Keratinocyte (primary cell): ENCODE measurements at regions not wholly inside any gene's neighbourhood (a gene's known extent, or its start where the extent isn't known, plus 50 kb on each side); places are given as distances from the start of the nearest gene placed in this dataset.

ENCODE experiments used
- DNase-seq: peaks from one replicate; pipeline ENCODE4 v3.0.0-alpha.2; 2011; ENCODE audit warnings: low read depth, missing footprints, low spot score
- FAIRE-seq: peaks from 2 replicates; lab custom pipeline; 2011; peaks lifted over from hg19 to GRCh38; lab: Jason Lieb, UNC
- H2AFZ ChIP-seq: 2 replicates; pipeline ENCODE4 v1.6.0; 2012; ENCODE audit warnings: low read length, control low read depth, inconsistent platforms; ENCODE audit not compliant: control insufficient read depth
- H3K27ac ChIP-seq: 2 replicates; pipeline ENCODE4 v1.5.1; 2011; ENCODE audit warnings: low read length; ENCODE audit not compliant: control insufficient read depth, insufficient read depth
- H3K27me3 ChIP-seq: 3 replicates; pipeline ENCODE4 v1.6.0; 2011; ENCODE audit warnings: low read length; ENCODE audit not compliant: control insufficient read depth, insufficient read depth; ENCODE audit errors: extremely low read depth
- H3K36me3 ChIP-seq, 2 experiments: 2 replicates in 1 of 2; 3 replicates in 1 of 2; pipeline ENCODE4 v1.5.1; 2011; ENCODE audit warnings: low read length in 2 of 2, mild to moderate bottlenecking in 1 of 2; ENCODE audit not compliant: control insufficient read depth in 2 of 2, insufficient read depth in 2 of 2; ENCODE audit errors: extremely low read depth in 1 of 2
- H3K4me1 ChIP-seq: 3 replicates; pipeline ENCODE4 v1.5.1; 2011; ENCODE audit warnings: low read length; ENCODE audit not compliant: control insufficient read depth, insufficient read depth; ENCODE audit errors: extremely low read depth
- H3K4me2 ChIP-seq: 3 replicates; pipeline ENCODE4 v1.6.0; 2011; ENCODE audit warnings: low read depth, low read length; ENCODE audit not compliant: control insufficient read depth, insufficient read depth; ENCODE audit errors: extremely low read depth
- H3K4me3 ChIP-seq, 3 experiments: fragments of 200-600 bp in 1 of 3; sonication (generic) in 1 of 3; 2 replicates in 2 of 3; 3 replicates in 1 of 3; pipeline ENCODE4 v1.5.1; 2011 to 2016; ENCODE audit warnings: low read length in 3 of 3, mild to moderate bottlenecking in 3 of 3, control low read depth in 2 of 3, inconsistent platforms in 1 of 3, low read depth in 1 of 3, mixed read lengths in 1 of 3, mixed run types in 1 of 3, moderate library complexity in 1 of 3; ENCODE audit not compliant: control insufficient read depth in 2 of 3, insufficient read depth in 2 of 3; ENCODE audit errors: extremely low read depth in 1 of 3
- H3K79me2 ChIP-seq: 2 replicates; pipeline ENCODE4 v1.6.0; 2012; ENCODE audit warnings: low read length; ENCODE audit not compliant: control insufficient read depth, insufficient read depth
- H3K9ac ChIP-seq: 3 replicates; pipeline ENCODE4 v1.6.0; 2011; ENCODE audit warnings: low read length; ENCODE audit not compliant: control insufficient read depth, insufficient read depth; ENCODE audit errors: extremely low read depth
- H3K9me1 ChIP-seq: 3 replicates; pipeline ENCODE4 v1.6.0; 2011; ENCODE audit warnings: low read length; ENCODE audit not compliant: control insufficient read depth, insufficient read depth; ENCODE audit errors: extremely low read depth
- H3K9me3 ChIP-seq: 2 replicates; pipeline ENCODE4 v1.5.1; 2012; ENCODE audit warnings: low read depth, low read length; ENCODE audit not compliant: control insufficient read depth
- H4K20me1 ChIP-seq: 3 replicates; pipeline ENCODE4 v1.6.0; 2011; ENCODE audit warnings: low read length; ENCODE audit not compliant: control insufficient read depth, insufficient read depth; ENCODE audit errors: extremely low read depth
- EZH2 ChIP-seq: IDR thresholded peaks from one replicate; pipeline ENCODE4 v1.6.1; 2012; ENCODE audit warnings: inconsistent platforms, mild to moderate bottlenecking, low read length, moderate library complexity
- dilution Hi-C: fragments of 300-500 bp; cut with MboI; formaldehyde crosslinking; loops from one replicate; pipeline ENCODE4 v1.7.0; 2020; ENCODE audit warnings: low sequenced_read_pairs; ENCODE audit not compliant: extremely low pct_ligation_motif_present
- TF ChIP-seq, protein P1 (sequence below), 3 experiments: IDR thresholded peaks in 1 of 3; conservative IDR thresholded peaks in 1 of 3; optimal IDR thresholded peaks in 1 of 3; 2 replicates in 2 of 3; 3 replicates in 1 of 3; pipeline versions ENCODE3 to v1.5.1; 2011; ENCODE audit warnings: low read length in 3 of 3, mild to moderate bottlenecking in 3 of 3, moderate library complexity in 2 of 3, control low read depth in 1 of 3, inconsistent platforms in 1 of 3; ENCODE audit not compliant: insufficient read depth in 2 of 3; ENCODE audit errors: extremely low read depth in 1 of 3

GRCh38 chr4:188719794-188720193 is 580.6 kb downstream of the TRIML1 start:
- Histone ChIP-seq H3K79me2 (no peaks in the 10 kb centered on the region), H3K36me3 (no peaks in the 10 kb centered on the region), H3K27ac (no peak overlapping the region), H3K9me3 (no peaks in the 10 kb centered on the region), H3K4me2 (no peak overlapping the region), H3K4me1 (no peaks in the 10 kb centered on the region), H2AFZ (no peak overlapping the region), H3K9ac (no peak overlapping the region), H3K9me1 (no peaks in the 10 kb centered on the region), H4K20me1 (no peaks in the 10 kb centered on the region), H3K27me3 (no peaks in the 10 kb centered on the region), H3K4me3 (no peak overlapping the region)
- no peak for TF ChIP-seq EZH2
- TF ChIP-seq, protein P1, sequence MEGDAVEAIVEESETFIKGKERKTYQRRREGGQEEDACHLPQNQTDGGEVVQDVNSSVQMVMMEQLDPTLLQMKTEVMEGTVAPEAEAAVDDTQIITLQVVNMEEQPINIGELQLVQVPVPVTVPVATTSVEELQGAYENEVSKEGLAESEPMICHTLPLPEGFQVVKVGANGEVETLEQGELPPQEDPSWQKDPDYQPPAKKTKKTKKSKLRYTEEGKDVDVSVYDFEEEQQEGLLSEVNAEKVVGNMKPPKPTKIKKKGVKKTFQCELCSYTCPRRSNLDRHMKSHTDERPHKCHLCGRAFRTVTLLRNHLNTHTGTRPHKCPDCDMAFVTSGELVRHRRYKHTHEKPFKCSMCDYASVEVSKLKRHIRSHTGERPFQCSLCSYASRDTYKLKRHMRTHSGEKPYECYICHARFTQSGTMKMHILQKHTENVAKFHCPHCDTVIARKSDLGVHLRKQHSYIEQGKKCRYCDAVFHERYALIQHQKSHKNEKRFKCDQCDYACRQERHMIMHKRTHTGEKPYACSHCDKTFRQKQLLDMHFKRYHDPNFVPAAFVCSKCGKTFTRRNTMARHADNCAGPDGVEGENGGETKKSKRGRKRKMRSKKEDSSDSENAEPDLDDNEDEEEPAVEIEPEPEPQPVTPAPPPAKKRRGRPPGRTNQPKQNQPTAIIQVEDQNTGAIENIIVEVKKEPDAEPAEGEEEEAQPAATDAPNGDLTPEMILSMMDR (optimal IDR thresholded peaks at IDR 0.05 in 1 of 3, IDR thresholded peaks at IDR 0.05 in 1 of 3, conservative IDR thresholded peaks at IDR 0.05 in 1 of 3; ENCODE audit: extremely low read depth in 1 of 3, insufficient read depth in 2 of 3, low read length in 3 of 3) = no peak
- dilution Hi-C loops = no loop called here
- FAIRE-seq = no peak
- no peak for DNase-seq

DNA sequence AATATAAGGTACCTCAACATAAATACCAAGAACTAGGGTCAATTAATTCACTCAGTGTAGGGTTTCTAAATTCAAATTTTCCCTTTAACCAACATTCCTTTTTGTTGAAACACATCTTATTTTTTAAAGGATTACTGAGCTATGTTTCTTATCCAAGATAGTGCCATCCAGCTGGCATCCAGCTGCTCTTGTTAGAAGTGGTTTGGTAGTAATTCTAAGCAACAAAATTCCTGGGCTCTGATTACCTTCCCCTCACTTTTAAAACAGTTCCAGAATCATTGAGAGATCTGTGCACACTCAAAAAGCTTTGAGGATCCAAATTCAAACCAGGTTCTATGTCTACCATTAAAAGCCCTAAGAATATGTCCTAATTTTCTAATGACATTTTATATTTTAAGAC is 583.7 kb downstream of the TRIML1 start:
- DNase-seq (no peak), FAIRE-seq (no peak)
- H3K79me2 ChIP-seq = no peaks in the 10 kb centered on the region
- H3K4me2 ChIP-seq = no peak overlapping the region
- dilution Hi-C loops = no loop called here
- no peaks in the 10 kb centered on the region for H3K4me1 ChIP-seq
- no peak overlapping the region for H3K27ac ChIP-seq
- no peak overlapping the region for H3K4me3 ChIP-seq
- H3K27me3 ChIP-seq = no peaks in the 10 kb centered on the region
- H4K20me1 ChIP-seq = no peaks in the 10 kb centered on the region
- no peaks in the 10 kb centered on the region for H3K36me3 ChIP-seq
- TF ChIP-seq, protein P1 (optimal IDR thresholded peaks at IDR 0.05 in 1 of 3, IDR thresholded peaks at IDR 0.05 in 1 of 3, conservative IDR thresholded peaks at IDR 0.05 in 1 of 3; ENCODE audit: extremely low read depth in 1 of 3, insufficient read depth in 2 of 3, low read length in 3 of 3) = no peak
- no peak for TF ChIP-seq EZH2
- H2AFZ ChIP-seq = no peak overlapping the region
- no peak overlapping the region for H3K9ac ChIP-seq
- no peaks in the 10 kb centered on the region for H3K9me1 ChIP-seq
- no peaks in the 10 kb centered on the region for H3K9me3 ChIP-seq
